Peyer's patch (tissue), 4 donors: ENCODE measurements at regions not wholly inside any gene's neighbourhood (a gene's known extent, or its start where the extent isn't known, plus 50 kb on each side); places are given as distances from the start of the nearest gene placed in this dataset.

Experiments used
- POLR2A ChIP-seq, 2 donors: fragments of 450-650 bp; IDR thresholded peaks; one replicate each; pipeline ENCODE4 v1.5.1; 2017; ENCODE audit warnings: antibody characterized with exemption in 2 of 2, mild to moderate bottlenecking in 2 of 2, moderate library complexity in 2 of 2
- TF ChIP-seq, protein P1 (sequence below), 6 experiments: fragments of 450-650 bp in 4 of 6; fragments of 200-600 bp in 2 of 6; sonication (generic) in 1 of 6; IDR thresholded peaks; one replicate each; pipeline ENCODE4 v1.5.1; 2017 to 2019; ENCODE audit warnings: antibody characterized with exemption in 6 of 6, mild to moderate bottlenecking in 3 of 6, moderate library complexity in 1 of 6

DNA sequence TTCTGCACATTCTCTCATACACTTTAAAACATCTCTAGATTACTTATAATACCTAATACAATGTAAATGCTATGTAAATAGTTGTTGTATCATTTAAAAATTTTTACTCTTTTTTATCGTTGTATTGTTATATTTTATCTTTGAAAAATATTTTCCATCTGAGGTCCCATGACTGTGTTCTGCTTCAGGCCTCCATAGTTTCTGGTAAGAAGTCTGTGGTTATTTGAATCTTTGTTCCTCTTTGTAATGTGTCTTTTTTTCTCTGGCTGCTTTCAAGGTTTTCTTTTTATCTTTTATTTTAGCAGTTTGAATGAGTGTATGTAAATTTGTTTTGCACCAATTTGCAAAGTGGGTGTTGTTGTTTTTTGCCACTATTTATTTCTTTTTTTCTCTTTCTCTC, 263.1 kb downstream of the RPS24 start:
- no peak for TF ChIP-seq POLR2A (IDR thresholded peaks at IDR 0.05)
- TF ChIP-seq, protein P1, sequence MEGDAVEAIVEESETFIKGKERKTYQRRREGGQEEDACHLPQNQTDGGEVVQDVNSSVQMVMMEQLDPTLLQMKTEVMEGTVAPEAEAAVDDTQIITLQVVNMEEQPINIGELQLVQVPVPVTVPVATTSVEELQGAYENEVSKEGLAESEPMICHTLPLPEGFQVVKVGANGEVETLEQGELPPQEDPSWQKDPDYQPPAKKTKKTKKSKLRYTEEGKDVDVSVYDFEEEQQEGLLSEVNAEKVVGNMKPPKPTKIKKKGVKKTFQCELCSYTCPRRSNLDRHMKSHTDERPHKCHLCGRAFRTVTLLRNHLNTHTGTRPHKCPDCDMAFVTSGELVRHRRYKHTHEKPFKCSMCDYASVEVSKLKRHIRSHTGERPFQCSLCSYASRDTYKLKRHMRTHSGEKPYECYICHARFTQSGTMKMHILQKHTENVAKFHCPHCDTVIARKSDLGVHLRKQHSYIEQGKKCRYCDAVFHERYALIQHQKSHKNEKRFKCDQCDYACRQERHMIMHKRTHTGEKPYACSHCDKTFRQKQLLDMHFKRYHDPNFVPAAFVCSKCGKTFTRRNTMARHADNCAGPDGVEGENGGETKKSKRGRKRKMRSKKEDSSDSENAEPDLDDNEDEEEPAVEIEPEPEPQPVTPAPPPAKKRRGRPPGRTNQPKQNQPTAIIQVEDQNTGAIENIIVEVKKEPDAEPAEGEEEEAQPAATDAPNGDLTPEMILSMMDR (IDR thresholded peaks at IDR 0.05) = no peak
